NCI-H187 treated with DMSO at 0.1 percent for 48 hours (cell line): ENCODE measurements at regions not wholly inside any gene's neighbourhood (a gene's known extent, or its start where the extent isn't known, plus 50 kb on each side); places are given as distances from the start of the nearest gene placed in this dataset.
"Not testable (repeated sequence)": the region's sequence is repeated elsewhere in the genome, so short reads cannot be mapped to it uniquely, and the experiment has no call there.

Source experiments
- DNase-seq: peaks from one replicate; lab custom pipeline; 2025; lab: John Stamatoyannopoulos, UW

- no peak for DNase-seq
These were observed 526.9 kb downstream of the BCKDHB start for GRCh38 chr6:80633412-80633811.

DNA sequence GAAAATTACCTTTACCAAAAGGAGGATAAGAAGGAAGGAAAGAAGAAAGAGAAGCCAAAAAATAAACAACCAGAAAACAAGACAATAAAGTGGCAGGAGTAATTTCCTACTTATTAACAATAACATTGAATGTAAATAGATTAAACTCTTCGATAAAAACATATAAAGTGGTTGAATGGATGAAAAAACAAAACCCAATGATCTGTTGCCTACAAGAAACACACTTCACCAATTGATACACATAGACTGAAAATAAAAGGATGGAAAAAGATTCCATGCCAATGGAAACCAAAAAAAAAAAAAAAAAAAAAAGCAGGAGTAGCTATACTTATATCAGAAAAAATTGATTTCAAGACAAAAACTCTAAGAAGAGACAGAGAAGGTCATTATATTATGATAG lies 518.9 kb downstream of the BCKDHB start:
- no peak for DNase-seq

- DNase-seq = no peak
These were observed 516.8 kb downstream of the BCKDHB start for GRCh38 chr6:80623066-80623815.

- no peak for DNase-seq
These were observed 516.2 kb downstream of the BCKDHB start for GRCh38 chr6:80622641-80623040.

DNA sequence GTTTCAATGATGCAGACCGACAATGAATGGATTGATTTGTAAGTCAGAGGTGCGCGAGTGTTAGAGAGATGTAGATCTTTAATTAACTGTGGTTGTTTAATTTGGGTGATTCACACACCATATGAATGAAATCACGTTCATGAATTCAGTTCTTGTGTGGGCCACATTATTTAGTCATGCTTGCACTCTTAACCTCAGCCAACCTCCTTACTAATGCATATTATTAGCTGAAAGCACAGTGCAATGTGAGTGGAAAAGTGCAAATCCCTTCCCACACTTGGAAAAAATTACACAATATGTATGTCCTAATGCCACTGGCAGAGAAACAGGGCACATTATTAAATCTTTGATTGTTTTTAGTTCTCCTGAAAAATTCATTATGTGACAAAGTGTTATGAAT lies 512.5 kb downstream of the BCKDHB start:
- DNase-seq = no peak

DNA sequence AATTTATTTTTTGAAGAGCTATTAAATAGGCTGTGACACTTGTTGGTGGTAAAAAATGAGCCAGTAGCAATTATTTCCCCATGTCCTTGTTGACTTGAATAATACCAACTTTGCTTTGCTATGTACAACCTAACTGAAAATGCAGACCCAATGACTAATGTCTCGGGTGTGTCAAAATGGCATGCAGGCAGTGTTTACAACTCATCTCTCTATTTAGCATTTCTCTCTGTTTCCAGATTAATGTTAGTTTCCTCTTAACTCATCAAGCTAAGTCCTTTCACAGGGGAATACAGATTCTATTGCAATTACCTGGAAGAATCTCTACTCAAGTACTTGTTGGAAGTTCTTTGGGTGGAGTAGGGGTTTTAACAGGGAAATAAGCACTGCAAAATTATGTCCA lies 504.4 kb downstream of the BCKDHB start:
- DNase-seq = no peak

GRCh38 chr6:80608881-80609280 lies 502.4 kb downstream of the BCKDHB start:
- no peak for DNase-seq

GRCh38 chr6:80607811-80608391 lies 501.4 kb downstream of the BCKDHB start:
- DNase-seq = no peak

DNA sequence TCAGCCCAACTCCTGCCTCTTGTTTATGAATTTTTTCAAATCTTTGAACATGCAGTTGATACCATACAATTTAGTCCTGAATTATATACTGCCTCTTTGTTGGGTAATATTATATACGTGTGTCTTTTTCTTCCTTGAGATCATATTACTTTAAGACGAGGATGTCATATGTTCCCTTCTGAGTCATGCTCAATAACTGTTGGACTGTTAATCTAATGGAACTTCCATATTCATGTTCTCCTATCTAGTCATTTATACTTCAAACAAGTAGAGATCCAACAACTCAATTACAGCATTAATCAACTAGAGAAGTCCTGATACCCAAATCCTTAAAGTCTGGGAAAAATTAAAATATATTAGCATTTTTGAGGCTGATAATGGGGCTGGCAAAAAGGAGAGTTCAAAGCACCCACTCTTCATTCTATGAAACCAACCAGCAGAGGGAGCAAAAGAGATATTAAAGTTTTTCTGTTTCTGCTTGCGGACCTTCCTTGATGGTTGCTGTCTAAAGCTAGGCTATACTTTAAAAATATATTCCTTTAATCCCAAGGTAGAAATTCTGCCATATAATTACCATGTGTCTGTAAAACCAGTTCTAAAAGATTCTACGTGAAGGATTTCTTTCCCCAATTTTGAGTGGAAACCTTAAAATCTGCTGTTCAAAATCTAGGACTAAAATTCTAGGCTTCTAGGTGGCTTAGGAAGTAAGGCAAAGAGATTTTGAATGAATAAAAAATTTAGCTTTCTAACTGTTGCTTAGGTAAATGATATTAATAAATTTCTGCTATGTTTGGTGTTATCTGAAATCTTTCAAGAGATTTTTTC lies 498.9 kb downstream of the BCKDHB start:
- no peak for DNase-seq

DNA sequence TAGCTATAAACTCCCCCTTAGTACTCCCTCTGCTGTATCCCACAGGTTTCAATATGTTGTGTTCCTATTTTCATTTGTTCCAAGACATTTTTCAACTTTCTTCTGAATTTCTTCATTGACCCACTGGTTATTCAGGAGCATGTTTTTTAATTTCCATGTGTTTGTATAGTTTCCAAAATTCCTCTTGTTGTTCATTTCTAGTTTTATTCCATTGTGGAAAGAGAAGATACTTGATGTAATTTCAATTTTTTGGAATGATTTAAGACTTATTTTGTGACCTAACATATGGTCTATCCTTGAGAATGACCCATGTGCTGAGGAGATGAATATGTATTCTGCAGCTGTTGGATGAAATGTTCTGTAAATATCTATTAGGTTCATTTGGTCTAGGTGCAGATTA lies 497.2 kb downstream of the BCKDHB start:
- no peak for DNase-seq

DNA sequence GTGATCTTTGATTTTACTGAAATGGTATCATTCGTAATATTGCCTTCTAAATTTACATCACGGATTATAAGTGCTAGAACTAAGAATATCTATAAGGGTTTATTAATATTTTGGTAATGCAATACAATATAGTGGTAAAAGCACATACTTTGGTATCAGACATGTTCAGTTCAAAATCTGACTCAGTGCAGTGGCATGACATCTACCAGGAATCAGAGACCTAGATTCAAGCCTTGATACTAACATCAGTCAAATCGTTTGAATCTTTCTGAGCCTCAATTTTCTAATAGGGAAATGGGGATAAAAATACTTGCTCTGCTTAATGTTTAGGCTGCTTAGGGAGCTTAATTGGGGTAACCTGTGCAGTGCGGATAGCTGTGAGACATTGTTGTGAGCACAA lies 488.0 kb downstream of the BCKDHB start:
- no peak for DNase-seq

DNA sequence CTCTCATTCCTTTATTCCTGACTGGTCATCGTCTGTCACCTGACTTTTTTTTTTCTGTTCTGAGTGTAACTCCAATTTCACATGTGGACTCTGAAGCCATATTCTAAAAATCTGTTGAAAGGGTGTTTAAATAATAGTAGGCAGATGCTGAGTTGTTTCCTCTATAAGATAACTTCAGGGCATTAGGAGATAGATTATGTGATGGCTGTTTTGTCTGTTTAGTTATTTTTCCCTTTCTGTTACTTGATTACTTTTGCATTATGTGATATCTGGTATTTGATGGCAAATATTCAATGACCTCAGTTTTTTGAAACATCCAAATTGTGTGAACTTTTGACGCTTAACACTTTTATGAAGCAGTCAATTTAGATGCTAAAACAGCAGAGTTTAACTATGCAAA lies 486.0 kb downstream of the BCKDHB start:
- no peak for DNase-seq

- DNase-seq = no peak
These were observed 479.8 kb downstream of the BCKDHB start for GRCh38 chr6:80586242-80586641.

DNA sequence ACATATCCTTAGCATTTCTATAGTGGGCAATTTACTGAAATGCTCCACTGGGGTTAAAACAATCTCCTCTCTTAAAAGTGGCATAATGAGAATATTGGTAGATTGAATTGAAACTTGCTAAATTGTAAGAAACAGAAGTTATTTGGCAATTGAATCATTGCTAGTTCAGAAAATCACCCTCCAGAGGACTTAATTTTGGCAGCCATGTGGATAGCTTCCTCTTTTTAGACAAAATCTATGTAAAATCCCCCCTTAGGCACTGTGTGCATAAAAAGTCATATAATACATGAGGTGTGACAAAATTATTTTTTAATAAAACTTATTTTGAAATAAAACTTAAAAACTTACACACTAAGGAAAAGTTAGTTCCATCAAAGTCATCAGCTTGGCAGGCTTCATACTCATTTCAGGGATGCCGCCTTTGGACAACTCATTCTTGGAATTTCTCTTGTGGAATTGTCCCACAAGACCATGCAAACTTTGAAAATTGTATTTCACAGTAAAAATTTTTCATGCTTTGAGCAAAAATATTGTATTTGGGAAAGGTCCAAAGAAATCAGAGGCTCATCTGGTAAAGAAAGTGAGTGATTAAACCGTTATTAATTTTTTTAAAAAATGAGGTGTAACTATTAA lies 473.0 kb downstream of the BCKDHB start:
- no peak for DNase-seq

- not testable (repeated sequence) for DNase-seq
These were observed 466.8 kb downstream of the BCKDHB start for GRCh38 chr6:80573320-80573719.

DNA sequence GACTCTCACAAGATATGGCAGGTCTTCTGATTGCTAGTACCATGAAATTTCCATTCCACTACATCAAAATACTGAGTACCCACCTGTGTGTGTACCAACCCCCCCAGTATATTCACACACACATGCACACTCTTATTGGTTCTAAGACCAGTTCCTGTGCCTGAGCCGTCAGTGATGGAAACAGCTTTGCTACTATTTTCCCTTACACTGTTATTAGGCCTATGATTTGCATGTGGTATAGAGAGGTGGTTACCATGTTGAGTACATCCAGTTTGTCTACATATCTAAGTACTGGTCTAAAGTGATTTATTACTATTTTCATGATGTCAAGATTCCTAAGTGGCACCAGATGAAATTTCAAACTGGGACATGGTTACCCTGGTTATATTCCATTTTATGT lies 459.9 kb downstream of the BCKDHB start:
- no peak for DNase-seq

DNA sequence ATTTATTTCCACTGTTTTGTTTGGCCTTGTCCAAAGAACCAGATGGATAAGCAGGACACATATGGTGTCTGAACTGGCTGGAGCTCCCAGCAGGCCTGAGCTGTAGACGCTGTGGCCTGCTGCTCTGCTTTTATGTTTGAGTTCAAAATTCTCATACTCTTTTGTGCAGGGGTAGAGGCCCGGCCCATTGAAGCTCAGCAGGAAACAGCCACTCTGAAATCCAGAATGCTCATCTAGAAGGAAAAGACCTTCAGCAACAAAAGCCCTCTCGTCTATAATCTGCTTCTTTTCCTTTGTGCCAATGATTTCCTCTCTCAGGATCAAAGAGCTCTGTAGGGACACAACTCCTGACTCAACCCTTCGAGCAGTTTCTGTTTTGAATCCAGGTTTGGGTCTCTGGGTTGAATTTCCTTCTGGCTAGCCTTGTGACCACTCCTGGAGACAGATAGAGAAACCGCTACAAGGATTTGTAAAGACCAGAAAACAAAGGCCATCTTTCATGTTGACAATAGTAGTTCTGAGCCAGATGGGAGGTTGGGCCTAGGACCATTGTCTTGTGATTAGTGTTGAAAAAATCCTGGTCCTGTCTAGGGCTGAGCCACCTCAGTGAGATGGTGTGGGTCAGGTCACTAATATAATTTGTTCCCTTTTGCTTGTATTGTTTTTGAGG lies 446.7 kb downstream of the BCKDHB start:
- DNase-seq = no peak

DNA sequence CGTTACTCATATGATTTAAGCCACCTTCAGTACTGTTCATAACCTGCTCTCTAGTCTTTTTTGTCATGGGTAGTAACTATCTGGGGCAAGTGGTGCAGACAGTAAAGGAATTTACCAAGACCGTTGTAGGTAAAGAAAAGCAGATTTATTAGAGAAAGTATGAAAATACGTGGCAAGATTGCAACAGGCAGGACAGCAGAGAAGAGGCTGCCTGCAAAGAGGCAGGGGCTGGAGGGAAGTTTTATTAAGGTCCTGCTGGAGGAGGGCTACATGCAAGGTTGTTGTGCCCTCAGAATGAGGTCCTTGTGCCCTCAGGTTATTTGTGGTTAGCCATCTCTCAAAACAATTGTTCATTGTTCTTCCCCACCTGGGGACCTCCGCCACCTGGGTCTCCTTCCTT lies 444.3 kb downstream of the BCKDHB start:
- no peak for DNase-seq

- no peak for DNase-seq
These were observed 443.8 kb downstream of the BCKDHB start for GRCh38 chr6:80550281-80550680.

DNA sequence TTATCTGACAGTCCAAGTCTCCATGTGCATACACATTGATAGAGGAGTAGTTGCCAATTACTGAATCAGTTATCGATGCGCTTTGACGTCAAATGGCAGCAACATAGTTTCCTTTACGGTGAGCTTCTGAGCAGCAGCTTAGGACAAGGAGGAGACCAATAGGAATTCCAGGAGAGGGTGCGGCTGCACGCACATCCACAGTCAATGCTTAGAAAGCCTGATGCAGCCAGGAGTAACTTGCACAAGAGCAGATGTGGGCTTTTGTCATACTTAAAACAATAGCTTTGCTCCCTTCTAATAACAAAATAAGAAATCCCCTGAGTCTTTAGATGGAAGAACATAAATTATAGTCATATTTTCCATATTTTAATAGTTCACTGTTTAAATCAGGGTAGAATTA lies 442.1 kb downstream of the BCKDHB start:
- no peak for DNase-seq

DNA sequence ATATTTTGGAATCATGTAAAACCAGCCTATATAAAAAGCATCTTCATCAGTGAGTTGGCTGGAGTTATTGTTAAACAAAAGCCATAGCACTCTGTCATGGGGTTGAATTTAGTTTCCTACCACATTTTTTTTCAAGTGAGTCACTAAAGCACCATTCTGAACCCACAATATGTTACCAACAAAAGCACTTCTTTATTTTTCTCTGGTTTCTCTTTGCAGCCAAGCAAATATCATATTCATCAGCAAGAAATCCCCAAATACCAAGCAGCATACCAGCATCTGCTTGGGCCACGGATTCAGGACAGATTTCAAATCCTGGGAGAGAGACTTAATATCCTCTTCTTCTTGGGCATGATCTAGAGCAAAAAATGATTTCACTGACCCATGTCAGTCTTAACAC lies 441.4 kb downstream of the BCKDHB start:
- DNase-seq = no peak
